Upper lobe of right lung (tissue), 1 donor: ENCODE measurements at regions not wholly inside any gene's neighbourhood (a gene's known extent, or its start where the extent isn't known, plus 50 kb on each side); places are given as distances from the start of the nearest gene placed in this dataset.

ENCODE experiments used
- ATAC-seq: fragments of 200-7000 bp; cut with Tn5 transposase; one replicate; pipeline ENCODE4 v1.9.1; 2020; ENCODE audit warnings: mild to moderate bottlenecking, moderate library complexity
- DNase-seq: peaks from one replicate; pipeline ENCODE4 v3.0.0-alpha.2; 2020
- H3K27ac ChIP-seq: fragments of 200-600 bp; one replicate; pipeline ENCODE4 v1.8.0; 2022
- H3K27me3 ChIP-seq: fragments of 200-600 bp; one replicate; pipeline ENCODE4 v1.8.0; 2022; ENCODE audit warnings: mild to moderate bottlenecking
- H3K36me3 ChIP-seq: fragments of 200-600 bp; one replicate; pipeline ENCODE4 v1.8.0; 2022
- H3K4me1 ChIP-seq: fragments of 200-600 bp; one replicate; pipeline ENCODE4 v1.8.0; 2022
- H3K4me3 ChIP-seq: fragments of 200-600 bp; one replicate; pipeline ENCODE4 v1.8.0; 2022; ENCODE audit warnings: mild to moderate bottlenecking
- H3K9me3 ChIP-seq: fragments of 200-600 bp; one replicate; pipeline ENCODE4 v1.8.0; 2022
- intact Hi-C: fragments of 100-400 bp; cut with DNase I; formaldehyde crosslinking; loops from one replicate; pipeline ENCODE4 v1.11.0; 2022
- TF ChIP-seq, protein P1 (sequence below): fragments of 200-600 bp; IDR thresholded peaks from one replicate; pipeline ENCODE4 v1.8.0; 2022; ENCODE audit warnings: antibody characterized with exemption
- donor health status: DM: no; HTN: yes; CAD: no; lungs with severe emphysema.

DNA sequence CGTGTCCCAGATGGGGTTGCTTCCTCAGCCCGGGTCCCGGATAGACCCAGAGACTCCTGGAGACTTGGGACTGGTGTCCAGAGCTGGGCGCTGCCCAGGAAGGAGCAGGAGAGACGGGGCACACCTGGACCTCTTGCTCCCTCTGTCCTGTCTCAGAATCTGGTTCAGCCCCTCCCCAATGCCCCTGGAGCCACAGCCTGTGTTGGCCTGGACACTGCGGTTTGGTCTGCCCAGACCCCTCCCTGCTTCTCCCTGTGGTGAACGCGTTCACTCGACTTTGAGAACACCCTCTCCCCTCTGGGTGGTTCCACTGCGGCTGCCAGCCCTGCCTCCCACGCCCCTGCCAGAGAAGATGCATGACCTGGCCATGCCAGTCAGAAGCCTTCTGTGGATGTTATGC, 111.1 kb downstream of the HMX1 start:
- Histone ChIP-seq H3K27me3 (peaks cover 4% of the 10 kb centered on the region), H3K9me3 (no peaks in the 10 kb centered on the region), H3K27ac (no peak overlapping the region), H3K4me1 (no peaks in the 10 kb centered on the region), H3K4me3 (no peak overlapping the region), H3K36me3 (no peaks in the 10 kb centered on the region)
- TF ChIP-seq, protein P1, sequence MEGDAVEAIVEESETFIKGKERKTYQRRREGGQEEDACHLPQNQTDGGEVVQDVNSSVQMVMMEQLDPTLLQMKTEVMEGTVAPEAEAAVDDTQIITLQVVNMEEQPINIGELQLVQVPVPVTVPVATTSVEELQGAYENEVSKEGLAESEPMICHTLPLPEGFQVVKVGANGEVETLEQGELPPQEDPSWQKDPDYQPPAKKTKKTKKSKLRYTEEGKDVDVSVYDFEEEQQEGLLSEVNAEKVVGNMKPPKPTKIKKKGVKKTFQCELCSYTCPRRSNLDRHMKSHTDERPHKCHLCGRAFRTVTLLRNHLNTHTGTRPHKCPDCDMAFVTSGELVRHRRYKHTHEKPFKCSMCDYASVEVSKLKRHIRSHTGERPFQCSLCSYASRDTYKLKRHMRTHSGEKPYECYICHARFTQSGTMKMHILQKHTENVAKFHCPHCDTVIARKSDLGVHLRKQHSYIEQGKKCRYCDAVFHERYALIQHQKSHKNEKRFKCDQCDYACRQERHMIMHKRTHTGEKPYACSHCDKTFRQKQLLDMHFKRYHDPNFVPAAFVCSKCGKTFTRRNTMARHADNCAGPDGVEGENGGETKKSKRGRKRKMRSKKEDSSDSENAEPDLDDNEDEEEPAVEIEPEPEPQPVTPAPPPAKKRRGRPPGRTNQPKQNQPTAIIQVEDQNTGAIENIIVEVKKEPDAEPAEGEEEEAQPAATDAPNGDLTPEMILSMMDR = no peak
- intact Hi-C loops = no loop called here
- ATAC-seq = no peak
- DNase-seq = peak; percentile 52

DNA sequence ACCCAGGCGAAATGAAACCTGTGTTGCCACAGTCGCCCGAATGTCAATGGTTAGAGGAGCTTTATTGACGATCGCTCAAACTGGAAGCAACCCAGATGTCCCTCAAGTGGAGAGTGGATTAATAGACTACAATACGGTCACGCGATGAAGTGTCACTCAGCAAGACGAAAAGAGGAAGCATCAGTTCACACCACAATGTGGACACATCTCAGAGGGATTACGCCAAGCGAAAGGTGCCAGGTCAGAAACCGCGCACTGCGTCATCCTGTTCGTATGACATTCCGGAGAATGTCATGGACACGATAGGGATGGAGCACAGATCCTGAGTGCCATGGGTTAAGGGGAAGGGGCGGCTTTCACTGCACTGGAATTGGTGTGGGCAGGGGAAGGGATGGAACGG, 111.7 kb downstream of the HMX1 start:
- TF ChIP-seq, protein P1 = no peak
- H3K36me3 ChIP-seq = no peaks in the 10 kb centered on the region
- H3K27me3 ChIP-seq = peaks cover 1% of the 10 kb centered on the region
- H3K4me1 ChIP-seq = no peaks in the 10 kb centered on the region
- H3K9me3 ChIP-seq = no peaks in the 10 kb centered on the region
- no peak overlapping the region for H3K27ac ChIP-seq
- ATAC-seq = no peak
- H3K4me3 ChIP-seq = no peak overlapping the region
- intact Hi-C loops = no loop called here
- peak; percentile 16 for DNase-seq

DNA sequence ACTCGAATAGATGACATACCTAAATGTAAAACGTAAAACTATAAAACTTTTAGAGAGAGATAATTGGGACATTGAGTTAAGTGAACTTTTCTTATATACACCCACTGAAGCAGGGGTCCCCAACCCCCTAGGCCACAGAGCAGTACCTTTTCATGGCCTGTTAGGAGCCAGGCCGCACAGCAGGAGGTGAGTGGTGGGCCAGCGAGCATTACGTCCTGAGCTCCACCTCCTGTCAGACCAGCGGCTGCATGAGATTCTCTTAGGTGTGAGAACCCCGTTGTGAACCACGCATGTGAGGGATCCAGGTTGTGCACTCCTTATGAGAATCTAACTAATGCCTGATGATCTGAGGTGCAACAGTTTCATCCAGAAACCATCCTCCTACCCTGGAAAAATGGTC, 114.8 kb downstream of the HMX1 start:
- no peaks in the 10 kb centered on the region for H3K9me3 ChIP-seq
- TF ChIP-seq, protein P1 = no peak
- intact Hi-C loops = no loop called here

DNA sequence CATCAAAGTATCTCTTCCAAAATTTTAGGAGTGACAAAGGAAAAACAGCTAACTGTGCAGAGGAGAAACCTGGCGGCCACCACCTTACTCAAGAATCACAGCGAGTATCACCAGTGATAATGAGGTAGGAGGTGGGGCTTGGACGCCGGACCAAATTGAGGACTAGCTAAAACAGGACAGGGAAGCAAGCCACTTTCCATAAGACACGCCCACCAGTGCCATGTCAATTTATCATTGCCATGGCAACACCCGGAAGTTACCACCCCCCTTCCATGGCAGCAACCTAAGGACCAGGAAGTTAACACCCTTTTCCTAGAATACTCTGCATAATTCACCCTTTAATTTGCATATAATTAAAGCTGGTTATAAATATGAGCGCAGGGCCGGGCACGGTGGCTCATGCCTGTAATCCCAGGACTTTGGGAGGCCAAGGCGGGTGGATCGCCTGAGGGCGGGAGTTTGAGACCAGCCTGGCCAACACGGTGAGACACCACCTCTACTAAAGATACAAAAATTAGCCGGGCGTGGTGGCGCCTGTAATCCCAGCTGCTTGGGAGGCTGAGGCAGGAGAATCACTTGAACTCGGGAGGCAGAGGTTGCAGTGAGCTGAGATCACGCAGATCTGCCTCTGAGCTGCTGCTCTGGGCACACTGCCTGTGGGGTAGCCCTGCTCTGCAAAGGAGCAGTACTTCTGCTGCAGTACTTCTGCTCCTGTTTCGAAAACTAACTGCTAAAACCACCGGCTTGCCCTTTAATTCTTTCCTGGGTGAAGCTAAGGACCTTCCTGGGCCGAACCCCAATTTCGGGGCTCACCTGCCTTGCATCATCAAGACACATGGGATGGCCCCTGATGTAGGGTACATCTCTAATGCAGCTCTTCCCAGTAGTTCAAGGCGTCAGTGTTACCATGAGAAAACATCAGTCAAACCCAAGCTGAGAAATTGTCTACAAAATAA, 116.7 kb downstream of the HMX1 start:
- H3K4me1 ChIP-seq = no peaks in the 10 kb centered on the region
- no peaks in the 10 kb centered on the region for H3K36me3 ChIP-seq
- no peaks in the 10 kb centered on the region for H3K9me3 ChIP-seq
- intact Hi-C loops = no loop called here
- H3K27ac ChIP-seq = no peak overlapping the region
- TF ChIP-seq, protein P1 = no peak
- no peak for ATAC-seq
- no peaks in the 10 kb centered on the region for H3K27me3 ChIP-seq
- peak; percentile 40 for DNase-seq
- H3K4me3 ChIP-seq = no peak overlapping the region

More for the DNA sequence above, 114.8 kb downstream of the HMX1 start:
- Histone ChIP-seq H3K27ac (no peak overlapping the region), H3K4me1 (no peaks in the 10 kb centered on the region), H3K36me3 (no peaks in the 10 kb centered on the region), H3K4me3 (no peak overlapping the region), H3K27me3 (no peaks in the 10 kb centered on the region)
- ATAC-seq = no peak
- DNase-seq = peak; percentile 27

DNA sequence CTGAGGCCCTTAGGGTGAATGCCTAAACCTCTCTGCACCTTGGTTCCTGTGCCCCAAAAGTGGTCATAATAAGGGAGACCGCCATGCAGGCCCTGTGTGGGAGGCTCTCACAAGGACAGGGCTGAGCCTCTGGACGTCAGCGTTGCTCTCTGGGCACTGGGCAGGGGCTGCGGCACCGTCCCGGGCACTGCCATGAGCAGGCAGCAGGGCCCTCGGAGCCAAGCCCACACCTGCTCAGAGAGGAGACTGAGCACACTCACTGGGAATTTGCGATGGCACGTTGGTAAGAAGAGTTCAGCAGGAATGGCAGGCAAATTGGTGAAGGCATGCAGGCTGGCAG, 123.4 kb downstream of the HMX1 start:
- no peaks in the 10 kb centered on the region for H3K36me3 ChIP-seq
- peaks cover 7% of the 10 kb centered on the region for H3K27me3 ChIP-seq
- H3K27ac ChIP-seq = no peak overlapping the region
- ATAC-seq = no peak
- no peaks in the 10 kb centered on the region for H3K4me1 ChIP-seq
- TF ChIP-seq, protein P1 = no peak
- intact Hi-C loops = no loop called here
- peak; percentile 55 for DNase-seq
- no peak overlapping the region for H3K4me3 ChIP-seq
- no peaks in the 10 kb centered on the region for H3K9me3 ChIP-seq
